Thoracic aorta (tissue), 2 donors: ENCODE measurements at regions not wholly inside any gene's neighbourhood (a gene's known extent, or its start where the extent isn't known, plus 50 kb on each side); places are given as distances from the start of the nearest gene placed in this dataset.

Experiments used
- ATAC-seq: fragments of 150-250 bp; one replicate; pipeline ENCODE4 v1.8.0; 2017; ENCODE audit warnings: low read depth; ENCODE audit not compliant: insufficient number of reproducible peaks, low FRiP score
- DNase-seq: peaks from one replicate; pipeline ENCODE4 v3.0.0-alpha.2; 2020; ENCODE audit warnings: low spot score
- H3K27ac ChIP-seq, 2 donors: fragments of 200-600 bp; sonication (generic); 1 replicate in 1 of 2; 2 replicates in 1 of 2; pipeline ENCODE4 v1.5.1; 2016; ENCODE audit warnings: mild to moderate bottlenecking in 2 of 2, moderate library complexity in 2 of 2
- H3K27me3 ChIP-seq: fragments of 200-600 bp; sonication (generic); replicated peaks from 2 replicates; pipeline ENCODE4 v1.6.0; 2016; ENCODE audit warnings: mild to moderate bottlenecking; ENCODE audit not compliant: insufficient read depth
- H3K36me3 ChIP-seq: fragments of 200-600 bp; sonication (generic); one replicate; pipeline ENCODE4 v1.5.1; 2016
- H3K4me1 ChIP-seq, 2 donors: fragments of 200-600 bp; sonication (generic); 1 replicate in 1 of 2; 2 replicates in 1 of 2; pipeline versions ENCODE4 v1.5.1 to v1.6.0; 2016; ENCODE audit warnings: low read depth in 2 of 2, mild to moderate bottlenecking in 1 of 2; ENCODE audit not compliant: control insufficient read depth in 1 of 2
- H3K4me3 ChIP-seq: fragments of 200-600 bp; sonication (generic); 2 replicates; pipeline ENCODE4 v1.5.1; 2016; ENCODE audit warnings: mild to moderate bottlenecking
- H3K9me3 ChIP-seq: fragments of 200-600 bp; sonication (generic); 2 replicates; pipeline ENCODE4 v1.5.1; 2016
- CTCF ChIP-seq: fragments of 200-600 bp; sonication (generic); IDR thresholded peaks from one replicate; pipeline ENCODE4 v1.5.1; 2019; ENCODE audit warnings: antibody characterized with exemption

- Histone ChIP-seq H3K27me3 (no peaks in the 10 kb centered on the region), H3K36me3 (no peaks in the 10 kb centered on the region), H3K4me1 (peaks cover 8 to 31% of the 10 kb centered on the region in 2 donors), H3K4me3 (no peak overlapping the region), H3K9me3 (no peaks in the 10 kb centered on the region), H3K27ac (no peak overlapping the region)
- no peak for DNase-seq
- ATAC-seq, result no peak
- TF ChIP-seq CTCF, result no peak
Measured at GRCh38 chr13:77384999-77385398, 58.1 kb upstream of the MYCBP2 start.

GRCh38 chr13:77383097-77383496 lies 56.2 kb upstream of the MYCBP2 start:
- DNase-seq (no peak), ATAC-seq (no peak)
- no peaks in the 10 kb centered on the region for H3K27me3 ChIP-seq
- no peak overlapping the region for H3K4me3 ChIP-seq
- H3K36me3 ChIP-seq, result no peaks in the 10 kb centered on the region
- H3K27ac ChIP-seq, result no peak overlapping the region
- TF ChIP-seq CTCF, result no peak
- peaks cover 4 to 15% of the 10 kb centered on the region in 2 donors for H3K4me1 ChIP-seq
- H3K9me3 ChIP-seq, result no peaks in the 10 kb centered on the region

- Histone ChIP-seq H3K4me1 (no peaks in the 10 kb centered on the region), H3K9me3 (no peaks in the 10 kb centered on the region), H3K27me3 (no peaks in the 10 kb centered on the region), H3K4me3 (no peak overlapping the region), H3K27ac (no peak overlapping the region), H3K36me3 (no peaks in the 10 kb centered on the region)
- DNase-seq (no peak), ATAC-seq (no peak)
- no peak for TF ChIP-seq CTCF
Measured at GRCh38 chr13:77381059-77381458, 54.2 kb upstream of the MYCBP2 start.

- Histone ChIP-seq H3K4me3 (no peak overlapping the region), H3K27me3 (no peaks in the 10 kb centered on the region), H3K4me1 (no peaks in the 10 kb centered on the region), H3K9me3 (no peaks in the 10 kb centered on the region), H3K27ac (no peak overlapping the region), H3K36me3 (no peaks in the 10 kb centered on the region)
- DNase-seq, result no peak
- no peak for ATAC-seq
- TF ChIP-seq CTCF, result no peak
Measured at GRCh38 chr13:77379508-77379907, 52.6 kb upstream of the MYCBP2 start.

- no peaks in the 10 kb centered on the region for H3K27me3 ChIP-seq
- no peak overlapping the region for H3K4me3 ChIP-seq
- no peaks in the 10 kb centered on the region for H3K9me3 ChIP-seq
- H3K36me3 ChIP-seq, result no peaks in the 10 kb centered on the region
- no peak for ATAC-seq
- TF ChIP-seq CTCF, result no peak
- H3K4me1 ChIP-seq, result no peaks in the 10 kb centered on the region
- H3K27ac ChIP-seq, result no peak overlapping the region
- DNase-seq, result no peak
Measured at GRCh38 chr13:77378662-77379061, 51.8 kb upstream of the MYCBP2 start.
